OCI-LY3 (cell line): ENCODE measurements at regions not wholly inside any gene's neighbourhood (a gene's known extent, or its start where the extent isn't known, plus 50 kb on each side); places are given as distances from the start of the nearest gene placed in this dataset.

Experiments
- CTCF ChIP-seq: fragments of 200-600, 300-600 bp; sonication (generic); IDR thresholded peaks from 2 replicates; pipeline ENCODE4 v1.5.1; 2014; ENCODE audit warnings: antibody characterized with exemption, low read length, low read depth
- EZH2phosphoT487 ChIP-seq: fragments of 200-600 bp; shearing (Covaris generic); IDR thresholded peaks from 2 replicates; pipeline ENCODE4 v1.6.1; 2018; ENCODE audit warnings: antibody characterized with exemption, mixed run types, low read depth

DNA sequence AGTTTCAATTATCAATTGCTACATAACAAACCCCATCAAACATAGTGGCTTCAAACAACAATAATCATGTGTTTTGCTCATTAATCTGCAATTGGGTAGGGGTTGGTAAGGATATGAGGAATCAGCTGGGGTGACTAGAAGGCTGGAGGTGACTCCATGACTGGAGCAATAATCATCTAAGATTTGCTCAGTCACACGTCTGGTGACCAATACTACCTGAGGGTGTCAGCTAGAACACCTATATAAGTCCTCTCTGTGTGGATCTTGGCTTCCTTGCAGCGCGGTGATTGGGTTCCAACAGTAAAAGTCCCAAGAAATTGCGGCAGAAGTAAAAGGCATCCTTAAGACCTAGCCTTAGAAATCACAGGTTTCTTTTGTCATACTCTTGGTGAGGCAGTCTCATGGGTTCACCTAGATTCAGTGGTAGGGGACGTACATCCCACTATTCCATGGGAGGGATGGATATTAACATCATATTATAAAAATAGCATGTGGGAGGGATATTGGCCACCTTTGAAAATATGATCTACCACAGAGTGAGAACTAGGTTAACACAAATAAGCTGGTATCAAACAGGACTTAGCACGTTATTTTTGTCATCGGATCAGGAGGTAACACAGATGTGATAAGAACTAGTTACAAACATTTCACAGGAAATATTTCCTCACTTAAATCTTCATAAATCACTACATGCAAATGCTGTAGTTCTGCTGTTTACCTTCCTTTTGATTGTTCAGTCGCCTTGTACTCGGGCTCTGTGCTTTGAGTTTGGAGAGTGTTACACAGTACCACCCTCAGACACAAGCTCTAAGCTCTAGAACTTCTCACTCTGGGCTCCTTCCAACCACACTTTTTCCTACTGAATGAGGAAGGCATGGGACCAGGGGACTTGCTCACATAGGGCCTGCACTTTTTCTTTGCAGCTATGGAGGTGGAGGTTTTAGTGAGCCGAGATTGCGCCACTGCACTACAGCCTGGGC is 78.3 kb downstream of the LARP7 start:
- TF ChIP-seq CTCF, result no peak
- no peak for TF ChIP-seq EZH2phosphoT487
